ENCODE measurements at regions not wholly inside any gene's neighbourhood (a gene's known extent, or its start where the extent isn't known, plus 50 kb on each side); places are given as distances from the start of the nearest gene placed in this dataset.

DNA sequence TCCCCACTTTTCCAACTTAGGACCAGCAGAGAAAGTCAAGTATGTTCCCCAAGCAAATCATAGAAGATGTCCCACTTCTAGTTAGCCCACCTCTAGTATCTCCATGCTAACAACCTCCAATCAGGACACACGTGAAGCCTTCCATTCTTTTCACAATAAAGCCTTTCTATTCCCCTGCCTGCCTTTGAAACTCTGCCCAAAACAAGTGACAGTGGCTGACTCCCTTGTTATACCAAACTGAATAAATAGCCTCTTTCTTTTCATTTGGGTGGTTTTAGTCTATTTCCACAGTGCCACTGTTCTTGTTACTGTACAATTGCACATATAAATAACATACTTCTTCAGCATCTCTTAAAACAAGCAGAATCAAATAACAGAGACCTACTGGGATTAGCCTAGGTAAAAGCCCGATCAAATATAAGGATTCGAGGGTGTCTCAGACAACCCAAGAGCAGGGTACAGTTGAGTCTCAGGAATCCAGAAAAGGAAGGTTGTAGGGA is 118.0 kb upstream of the NPHP3 start:
- H3K4me3 ChIP-seq (ENCODE audit: low read depth, low read length), result no peak overlapping the region
- no peak for DNase-seq (ENCODE audit: low read depth)
- no peak for TF ChIP-seq CTCF (IDR thresholded peaks at IDR 0.05; ENCODE audit: control insufficient read depth, extremely low read depth, insufficient read depth)

GRCh38 chr3:132838477-132838876 is 116.3 kb upstream of the NPHP3 start:
- no peak for TF ChIP-seq CTCF (IDR thresholded peaks at IDR 0.05; ENCODE audit: control insufficient read depth, extremely low read depth, insufficient read depth)
- no peak for DNase-seq (ENCODE audit: low read depth)
- H3K4me3 ChIP-seq (ENCODE audit: low read depth, low read length), result no peak overlapping the region

DNA sequence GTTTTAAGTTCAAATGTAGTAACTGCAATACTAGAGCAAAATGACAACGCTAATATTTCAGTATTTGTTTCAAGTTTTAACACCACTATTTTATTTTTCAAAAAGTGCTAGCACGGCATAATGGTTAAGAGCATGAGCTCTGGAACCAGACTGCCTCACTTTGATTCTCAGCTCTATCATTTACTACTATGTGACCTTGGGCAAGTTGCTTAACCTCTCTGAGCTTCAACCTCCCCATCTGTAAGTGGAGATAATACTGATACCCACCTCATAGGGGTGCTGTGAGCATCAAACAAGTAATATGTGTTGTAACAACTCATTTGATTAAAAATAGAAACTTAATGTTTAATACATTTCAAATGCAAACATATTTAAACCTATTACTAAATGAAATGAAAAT is 115.4 kb upstream of the NPHP3 start:
- no peak for TF ChIP-seq CTCF (IDR thresholded peaks at IDR 0.05; ENCODE audit: control insufficient read depth, extremely low read depth, insufficient read depth)
- H3K4me3 ChIP-seq (ENCODE audit: low read depth, low read length), result no peak overlapping the region
- no peak for DNase-seq (ENCODE audit: low read depth)

GRCh38 chr3:132834356-132834755 is 112.1 kb upstream of the NPHP3 start:
- no peak for DNase-seq (ENCODE audit: low read depth)
- no peak overlapping the region for H3K4me3 ChIP-seq (ENCODE audit: low read depth, low read length)
- TF ChIP-seq CTCF (IDR thresholded peaks at IDR 0.05; ENCODE audit: control insufficient read depth, extremely low read depth, insufficient read depth), result no peak

DNA sequence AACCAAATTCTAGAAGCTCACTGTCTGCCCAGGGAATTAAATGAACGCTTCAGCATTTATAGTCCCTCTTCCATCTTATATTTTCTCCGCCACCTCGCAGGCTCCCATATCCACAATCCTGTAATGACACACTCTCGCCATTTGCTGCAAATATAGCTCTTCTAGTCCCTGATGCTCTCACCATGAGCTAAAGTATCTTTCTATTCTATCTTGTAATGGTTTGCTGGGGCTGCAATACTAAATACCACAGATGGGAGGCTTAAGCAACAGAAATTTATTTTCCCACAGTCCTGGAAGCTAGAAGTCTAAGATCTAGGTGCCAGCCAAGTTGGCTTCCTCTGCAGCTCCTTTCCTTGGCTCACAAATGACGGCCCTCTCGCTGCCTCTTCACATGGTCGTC is 106.9 kb upstream of the NPHP3 start:
- TF ChIP-seq CTCF (IDR thresholded peaks at IDR 0.05; ENCODE audit: control insufficient read depth, extremely low read depth, insufficient read depth), result no peak
- DNase-seq (ENCODE audit: low read depth), result no peak
- H3K4me3 ChIP-seq (ENCODE audit: low read depth, low read length), result no peak overlapping the region

GRCh38 chr3:132822837-132823236 is 100.6 kb upstream of the NPHP3 start:
- no peak overlapping the region for H3K4me3 ChIP-seq (ENCODE audit: low read depth, low read length)
- no peak for DNase-seq (ENCODE audit: low read depth)
- no peak for TF ChIP-seq CTCF (IDR thresholded peaks at IDR 0.05; ENCODE audit: control insufficient read depth, extremely low read depth, insufficient read depth)

GRCh38 chr3:132822266-132822665 is 100.1 kb upstream of the NPHP3 start:
- no peak for DNase-seq (ENCODE audit: low read depth)

More at GRCh38 chr3:132822266-132822665, 100.1 kb upstream of the NPHP3 start:
- H3K4me3 ChIP-seq (ENCODE audit: low read depth, low read length), result no peak overlapping the region
- no peak for TF ChIP-seq CTCF (IDR thresholded peaks at IDR 0.05; ENCODE audit: control insufficient read depth, extremely low read depth, insufficient read depth)

Measured in LNCaP clone FGC (cell line).